ENCODE measurements at regions not wholly inside any gene's neighbourhood (a gene's known extent, or its start where the extent isn't known, plus 50 kb on each side); places are given as distances from the start of the nearest gene placed in this dataset.

- no peaks in the 10 kb centered on the region for H3K9me1 ChIP-seq (replicated peaks; ENCODE audit: control insufficient read depth, extremely low read depth, insufficient read depth, low read length)
- TF ChIP-seq MYC (IDR thresholded peaks at IDR 0.05; ENCODE audit: low read depth, low read length) (no peak), POLR2AphosphoS5 (IDR thresholded peaks at IDR 0.05; ENCODE audit: insufficient read depth, low read depth, low read length) (no peak), POLR2A (IDR thresholded peaks at IDR 0.05; ENCODE audit: low read depth, low read length) (no peak), GATA2 (IDR thresholded peaks at IDR 0.05; ENCODE audit: insufficient read depth, insufficient read length, low read depth, low read length) (no peak), MAX (IDR thresholded peaks at IDR 0.05; ENCODE audit: insufficient read depth, insufficient read length) (no peak), EZH2 (IDR thresholded peaks at IDR 0.05; ENCODE audit: borderline replicate concordance, low read depth, low read length, severe bottlenecking) (no peak)
- no peak overlapping the region for H3K4me2 ChIP-seq (ENCODE audit: insufficient read depth, low read length)
- BruUV-seq (replicated peaks) = no TSS peak
- no peaks in the 10 kb centered on the region for H3K79me2 ChIP-seq (ENCODE audit: control insufficient read depth, insufficient read depth, low read length)
- ChIA-PET CTCF (no interaction called here), POLR2A (no interaction called here)
- no peak overlapping the region for H3K27ac ChIP-seq (ENCODE audit: insufficient read depth, low read depth, low read length)
- no peaks in the 10 kb centered on the region for H4K20me1 ChIP-seq (replicated peaks; ENCODE audit: control insufficient read depth, extremely low read depth, insufficient read depth, low read length)
- dilution Hi-C loops (cut with MboI; ENCODE audit: extremely low pct_ligation_motif_present, low sequenced_read_pairs) (no loop called here), intact Hi-C loops (cut with micrococcal nuclease) (loop anchor here (10.0 kb wide), 1 partner anchor 183 kb away; no protein-coding TSS in a partner anchor)
- H3K27me3 ChIP-seq (ENCODE audit: control insufficient read depth in 2 of 2, insufficient read depth in 2 of 2, low read length in 2 of 2) = no peaks in the 10 kb centered on the region
- H3K4me3 ChIP-seq (replicated peaks in 1 of 3; ENCODE audit: insufficient read depth in 1 of 3, low read depth in 1 of 3, low read length in 3 of 3) = no peak overlapping the region
- H3K9me3 ChIP-seq (replicated peaks; ENCODE audit: control insufficient read depth, insufficient read depth, low read length) = no peaks in the 10 kb centered on the region
- no peaks in the 10 kb centered on the region for H3K36me3 ChIP-seq (ENCODE audit: control insufficient read depth in 2 of 2, extremely low read depth in 1 of 2, insufficient read depth in 2 of 2, low read length in 2 of 2)
- DNase-seq (ENCODE audit: low read depth, low spot score) (no peak), FAIRE-seq (no peak)
- H3K4me1 ChIP-seq (ENCODE audit: control insufficient read depth, extremely low read depth, insufficient read depth, low read length) = peaks cover 9% of the 10 kb centered on the region
- H3K9ac ChIP-seq (replicated peaks; ENCODE audit: extremely low read depth, insufficient read depth, low read length) = no peak overlapping the region
- H2AFZ ChIP-seq (ENCODE audit: low read depth, low read length) = no peak overlapping the region
Observed at GRCh38 chr11:103808252-103808651, 228.2 kb upstream of the DDI1 start.

DNA sequence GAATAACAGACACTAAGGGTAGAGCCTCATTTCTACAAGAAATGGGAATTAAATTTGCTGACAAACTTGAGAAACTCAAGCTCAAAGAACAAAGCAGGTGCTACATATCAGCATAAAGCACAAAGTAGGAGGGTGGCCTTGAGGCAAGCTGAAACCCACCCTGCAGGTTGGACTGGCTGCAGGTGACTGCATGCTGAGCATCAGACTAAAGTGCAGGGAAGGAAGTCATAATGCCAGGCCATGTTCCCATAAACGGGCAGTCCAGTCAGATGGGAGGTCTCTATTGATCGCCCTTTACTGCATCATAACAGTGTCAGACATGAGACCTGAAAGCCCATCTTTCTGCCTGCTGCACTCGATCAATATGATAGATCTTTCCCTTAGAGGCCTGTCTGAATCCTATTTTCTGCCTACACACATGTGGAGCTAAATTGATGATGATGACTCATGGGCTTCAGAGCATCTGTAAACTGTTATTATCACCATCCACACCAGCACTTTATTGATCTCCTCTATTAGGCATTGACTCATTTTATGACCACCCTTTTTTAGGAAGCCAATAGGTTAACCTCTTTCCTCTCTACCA lies 224.5 kb upstream of the DDI1 start:
- Histone ChIP-seq H3K4me3 (replicated peaks in 1 of 3; ENCODE audit: insufficient read depth in 1 of 3, low read depth in 1 of 3, low read length in 3 of 3) (no peak overlapping the region), H3K27ac (ENCODE audit: insufficient read depth, low read depth, low read length) (no peak overlapping the region), H2AFZ (ENCODE audit: low read depth, low read length) (no peak overlapping the region), H4K20me1 (replicated peaks; ENCODE audit: control insufficient read depth, extremely low read depth, insufficient read depth, low read length) (no peaks in the 10 kb centered on the region), H3K27me3 (ENCODE audit: control insufficient read depth in 2 of 2, insufficient read depth in 2 of 2, low read length in 2 of 2) (no peaks in the 10 kb centered on the region), H3K4me2 (ENCODE audit: insufficient read depth, low read length) (no peak overlapping the region), H3K4me1 (ENCODE audit: control insufficient read depth, extremely low read depth, insufficient read depth, low read length) (no peaks in the 10 kb centered on the region), H3K36me3 (ENCODE audit: control insufficient read depth in 2 of 2, extremely low read depth in 1 of 2, insufficient read depth in 2 of 2, low read length in 2 of 2) (no peaks in the 10 kb centered on the region), H3K79me2 (ENCODE audit: control insufficient read depth, insufficient read depth, low read length) (no peaks in the 10 kb centered on the region), H3K9me3 (replicated peaks; ENCODE audit: control insufficient read depth, insufficient read depth, low read length) (no peaks in the 10 kb centered on the region), H3K9me1 (replicated peaks; ENCODE audit: control insufficient read depth, extremely low read depth, insufficient read depth, low read length) (no peaks in the 10 kb centered on the region), H3K9ac (replicated peaks; ENCODE audit: extremely low read depth, insufficient read depth, low read length) (no peak overlapping the region)
- intact Hi-C loops (cut with micrococcal nuclease) = no loop called here
- DNase-seq (ENCODE audit: low read depth, low spot score) (no peak), FAIRE-seq (no peak)
- CTCF ChIA-PET = no interaction called here
- dilution Hi-C loops (cut with MboI; ENCODE audit: extremely low pct_ligation_motif_present, low sequenced_read_pairs) = no loop called here
- TF ChIP-seq POLR2AphosphoS5 (IDR thresholded peaks at IDR 0.05; ENCODE audit: insufficient read depth, low read depth, low read length) (no peak), JUN (IDR thresholded peaks at IDR 0.05; ENCODE audit: borderline replicate concordance, insufficient read depth, insufficient read length, low read depth) (peak; percentile 13)
- POLR2A ChIA-PET = no interaction called here
- no TSS peak for BruUV-seq (replicated peaks)
